Mesothelial cell of epicardium (in vitro differentiated cells): ENCODE measurements at regions not wholly inside any gene's neighbourhood (a gene's known extent, or its start where the extent isn't known, plus 50 kb on each side); places are given as distances from the start of the nearest gene placed in this dataset.

Experiments used
- DNase-seq, 2 experiments: peaks; one replicate each; pipeline ENCODE4 v3.0.0; 2021; ENCODE audit warnings: low spot score in 2 of 2; ENCODE audit not compliant: unreplicated experiment in 2 of 2
- H3K27ac Mint-ChIP-seq: 2 replicates; pipeline ENCODE4 v1.8.0; 2021; ENCODE audit warnings: mixed read lengths
- H3K27me3 Mint-ChIP-seq: 2 replicates; pipeline ENCODE4 v1.8.0; 2021; ENCODE audit warnings: low read depth, mixed read lengths
- H3K36me3 Mint-ChIP-seq: 2 replicates; pipeline ENCODE4 v1.8.0; 2021; ENCODE audit warnings: mixed read lengths
- H3K4me1 Mint-ChIP-seq: 2 replicates; pipeline ENCODE4 v1.8.0; 2021; ENCODE audit warnings: mixed read lengths
- H3K4me3 Mint-ChIP-seq: 2 replicates; pipeline ENCODE4 v1.8.0; 2021; ENCODE audit warnings: mild to moderate bottlenecking, moderate library complexity, mixed read lengths
- H3K9me3 Mint-ChIP-seq: 2 replicates; pipeline ENCODE4 v1.8.0; 2021; ENCODE audit warnings: mixed read lengths
- TF ChIP-seq, protein P1 (sequence below): fragments of 200-600 bp; sonication (generic); IDR thresholded peaks from one replicate; pipeline ENCODE4 v1.5.0; 2021; ENCODE audit warnings: antibody characterized with exemption; ENCODE audit not compliant: unreplicated experiment

DNA sequence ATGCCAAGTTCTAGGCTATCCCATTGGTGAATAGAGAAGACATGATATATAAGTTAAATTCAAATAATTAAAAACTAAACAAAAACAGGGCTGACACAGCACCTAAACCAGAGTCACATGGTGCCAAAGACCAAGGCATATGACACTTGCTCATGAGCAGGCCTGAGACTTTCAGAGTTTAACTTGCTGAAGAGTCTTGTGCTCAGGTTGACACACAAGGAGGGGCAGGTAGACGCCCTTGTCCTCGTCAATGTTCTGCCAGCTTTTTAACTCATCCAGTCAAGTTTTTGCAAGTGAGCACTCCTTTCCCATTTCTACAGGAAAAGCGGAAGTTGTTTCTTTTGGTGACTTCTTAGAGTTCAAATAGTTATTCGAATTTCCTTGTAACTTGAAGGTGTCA is 289.7 kb downstream of the CYRIA start:
- Mint-ChIP-seq H3K27me3 (no peaks in the 10 kb centered on the region), H3K27ac (no peak overlapping the region), H3K36me3 (peaks cover 4% of the 10 kb centered on the region), H3K9me3 (peaks cover 20% of the 10 kb centered on the region), H3K4me3 (no peak overlapping the region), H3K4me1 (no peaks in the 10 kb centered on the region)
- TF ChIP-seq, protein P1, sequence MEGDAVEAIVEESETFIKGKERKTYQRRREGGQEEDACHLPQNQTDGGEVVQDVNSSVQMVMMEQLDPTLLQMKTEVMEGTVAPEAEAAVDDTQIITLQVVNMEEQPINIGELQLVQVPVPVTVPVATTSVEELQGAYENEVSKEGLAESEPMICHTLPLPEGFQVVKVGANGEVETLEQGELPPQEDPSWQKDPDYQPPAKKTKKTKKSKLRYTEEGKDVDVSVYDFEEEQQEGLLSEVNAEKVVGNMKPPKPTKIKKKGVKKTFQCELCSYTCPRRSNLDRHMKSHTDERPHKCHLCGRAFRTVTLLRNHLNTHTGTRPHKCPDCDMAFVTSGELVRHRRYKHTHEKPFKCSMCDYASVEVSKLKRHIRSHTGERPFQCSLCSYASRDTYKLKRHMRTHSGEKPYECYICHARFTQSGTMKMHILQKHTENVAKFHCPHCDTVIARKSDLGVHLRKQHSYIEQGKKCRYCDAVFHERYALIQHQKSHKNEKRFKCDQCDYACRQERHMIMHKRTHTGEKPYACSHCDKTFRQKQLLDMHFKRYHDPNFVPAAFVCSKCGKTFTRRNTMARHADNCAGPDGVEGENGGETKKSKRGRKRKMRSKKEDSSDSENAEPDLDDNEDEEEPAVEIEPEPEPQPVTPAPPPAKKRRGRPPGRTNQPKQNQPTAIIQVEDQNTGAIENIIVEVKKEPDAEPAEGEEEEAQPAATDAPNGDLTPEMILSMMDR: no peak
- DNase-seq: no peak

DNA sequence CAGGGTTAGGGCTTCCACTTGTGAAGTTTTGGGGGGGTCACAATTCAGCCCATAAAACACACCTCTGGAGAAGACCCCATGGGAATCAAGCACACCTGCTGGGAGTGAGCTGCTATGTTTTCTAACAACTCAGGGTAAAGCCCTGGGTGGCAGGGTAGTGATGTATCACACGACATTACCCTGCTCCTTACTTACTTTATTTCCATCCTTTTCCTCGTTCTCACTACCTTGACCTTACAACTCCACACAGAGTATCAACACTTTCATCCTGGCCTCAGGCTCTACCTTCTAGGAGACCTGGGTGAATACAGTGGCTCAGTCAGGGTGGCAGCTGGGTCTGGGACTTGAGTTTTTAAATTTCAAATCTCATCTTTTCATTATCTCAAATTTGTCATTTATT is 290.3 kb downstream of the CYRIA start:
- H3K4me3 Mint-ChIP-seq: no peak overlapping the region

DNA sequence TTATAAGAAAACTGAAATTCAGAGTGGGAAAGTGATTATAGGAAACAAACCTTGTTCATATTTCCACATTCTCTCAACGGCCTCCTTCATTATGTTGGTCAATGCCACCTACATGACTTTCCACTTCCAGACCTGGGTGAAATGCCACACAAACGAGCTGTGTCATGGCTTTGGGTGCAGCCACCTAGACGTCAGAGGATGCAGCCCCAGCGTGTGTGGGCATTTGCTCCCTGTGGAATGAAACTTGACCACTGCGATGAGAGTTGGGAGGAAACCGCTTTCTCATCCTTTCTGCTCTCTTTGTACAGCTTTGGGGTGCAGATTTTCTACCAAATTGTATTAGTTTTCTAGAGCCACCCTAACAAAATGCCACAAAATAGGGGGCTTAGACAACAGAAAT is 291.0 kb downstream of the CYRIA start:
- Mint-ChIP-seq H3K36me3 (peaks cover 4% of the 10 kb centered on the region), H3K9me3 (peaks cover 20% of the 10 kb centered on the region), H3K4me1 (no peaks in the 10 kb centered on the region), H3K27ac (no peak overlapping the region), H3K27me3 (no peaks in the 10 kb centered on the region), H3K4me3 (no peak overlapping the region)
- DNase-seq: no peak
- TF ChIP-seq, protein P1: no peak

More for the DNA sequence above, 290.3 kb downstream of the CYRIA start:
- no peaks in the 10 kb centered on the region for H3K4me1 Mint-ChIP-seq
- H3K27ac Mint-ChIP-seq: no peak overlapping the region
- H3K9me3 Mint-ChIP-seq: peaks cover 20% of the 10 kb centered on the region
- no peak for DNase-seq
- TF ChIP-seq, protein P1: no peak
- no peaks in the 10 kb centered on the region for H3K27me3 Mint-ChIP-seq
- peaks cover 4% of the 10 kb centered on the region for H3K36me3 Mint-ChIP-seq

DNA sequence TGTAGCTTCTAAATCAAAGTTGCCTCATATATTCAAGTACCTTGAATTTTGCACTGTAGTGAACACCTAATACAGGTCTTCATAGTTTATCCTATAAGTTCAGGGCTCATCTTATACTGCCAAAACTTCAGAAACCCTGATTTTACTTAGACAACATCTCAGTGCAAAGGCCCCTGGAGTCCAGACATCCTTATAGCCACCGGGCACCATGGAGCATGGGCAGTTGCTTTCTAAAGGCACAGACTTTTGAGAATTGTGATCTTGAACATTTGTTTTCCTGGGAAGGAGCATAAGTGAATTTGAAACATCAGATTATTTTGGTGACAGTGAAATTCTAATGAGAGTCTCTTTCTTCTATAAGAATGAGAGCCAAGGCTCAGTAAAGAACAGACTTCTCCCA is 292.3 kb downstream of the CYRIA start:
- no peak overlapping the region for H3K4me3 Mint-ChIP-seq
- H3K9me3 Mint-ChIP-seq: peaks cover 20% of the 10 kb centered on the region
- peaks cover 4% of the 10 kb centered on the region for H3K36me3 Mint-ChIP-seq
- no peak for DNase-seq
- no peaks in the 10 kb centered on the region for H3K4me1 Mint-ChIP-seq
- H3K27ac Mint-ChIP-seq: no peak overlapping the region
- H3K27me3 Mint-ChIP-seq: no peaks in the 10 kb centered on the region
- TF ChIP-seq, protein P1: no peak

DNA sequence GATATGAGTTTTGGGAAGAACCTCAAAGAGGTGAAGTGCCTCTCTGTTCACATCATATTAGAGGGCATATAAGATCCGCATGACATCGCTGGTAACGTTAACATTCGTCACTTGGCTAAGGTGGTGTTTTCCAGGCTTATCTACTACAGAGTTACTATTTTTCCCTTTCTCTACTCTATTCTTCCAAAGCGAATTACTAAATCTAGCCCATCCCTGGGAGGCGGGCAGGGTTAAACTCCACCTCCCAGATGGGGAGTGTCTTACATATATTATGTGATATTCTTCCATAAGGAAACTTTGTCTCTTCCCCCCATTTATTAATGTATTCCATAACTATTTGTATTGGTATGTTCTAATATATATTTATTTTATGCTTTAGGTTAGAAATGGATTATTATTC is 293.9 kb downstream of the CYRIA start:
- H3K4me1 Mint-ChIP-seq: no peaks in the 10 kb centered on the region
- no peak overlapping the region for H3K4me3 Mint-ChIP-seq
- DNase-seq: no peak
- TF ChIP-seq, protein P1: no peak
- peaks cover 20% of the 10 kb centered on the region for H3K9me3 Mint-ChIP-seq
- H3K27me3 Mint-ChIP-seq: no peaks in the 10 kb centered on the region
- H3K27ac Mint-ChIP-seq: no peak overlapping the region
- H3K36me3 Mint-ChIP-seq: peaks cover 4% of the 10 kb centered on the region

DNA sequence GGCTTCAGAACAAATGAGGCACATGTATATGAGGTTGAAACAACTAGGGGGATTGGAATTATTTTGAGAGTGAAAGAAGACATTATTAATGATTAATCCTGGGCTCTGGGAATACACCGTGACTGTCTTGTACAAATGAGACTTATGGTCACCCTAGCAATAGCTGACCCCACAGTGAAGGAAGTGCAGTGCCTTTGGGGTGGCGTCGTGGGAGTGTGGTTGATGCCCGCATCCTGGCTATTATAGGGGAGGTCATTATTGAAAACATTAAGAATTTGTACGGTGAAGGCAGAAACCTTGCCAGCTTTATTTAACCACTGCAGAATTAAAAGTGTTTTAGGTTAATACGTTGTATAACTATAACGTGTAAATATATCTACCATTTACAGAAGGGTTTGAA is 296.7 kb downstream of the CYRIA start:
- Mint-ChIP-seq H3K36me3 (peaks cover 4% of the 10 kb centered on the region), H3K9me3 (peaks cover 20% of the 10 kb centered on the region), H3K27me3 (no peaks in the 10 kb centered on the region), H3K4me3 (no peak overlapping the region), H3K4me1 (no peaks in the 10 kb centered on the region), H3K27ac (no peak overlapping the region)
- TF ChIP-seq, protein P1: no peak
- DNase-seq: no peak
